HCT116 (cell line): ENCODE measurements at regions not wholly inside any gene's neighbourhood (a gene's known extent, or its start where the extent isn't known, plus 50 kb on each side); places are given as distances from the start of the nearest gene placed in this dataset.

Experiments
- ATAC-seq: fragments of 200-7000 bp; cut with Tn5 transposase; 2 replicates; pipeline ENCODE4 v1.9.1; 2020; ENCODE audit warnings: mild to moderate bottlenecking, moderate library complexity
- BruUV-seq: library from RNA; stranded (reverse); fragments of 400-500 nt; replicated peaks from 2 replicates; lab custom pipeline; 2021; lab: Mats Ljungman, UMichigan
- CTCF ChIA-PET: fragments of 300-600 bp; sonication (Branson Sonifier 250); formaldehyde crosslinking; loops from one replicate; lab custom pipeline; 2021; ENCODE audit warnings: antibody characterized with exemption; lab: Charles Lee
- POLR2A ChIA-PET: fragments of 300-600, 350-600 bp; sonication (Branson Sonifier 250); formaldehyde crosslinking; loops from one replicate; lab custom pipeline; 2021; ENCODE audit warnings: antibody characterized with exemption; lab: Charles Lee
- RAD21 ChIA-PET, 2 experiments: fragments of 300-600 bp; sonication (Branson Sonifier 250); formaldehyde crosslinking; loops; one replicate each; lab custom pipeline; 2023; ENCODE audit warnings: low total read pairs in 2 of 2; ENCODE audit not compliant: uncharacterized antibody in 2 of 2, unreplicated experiment in 2 of 2, low non-redundant PET in 1 of 2; lab: Charles Lee
- DNase-seq: peaks from one replicate; pipeline ENCODE4 v3.0.0-alpha.2; 2010; ENCODE audit warnings: low read depth, low spot score
- H2AFZ ChIP-seq: fragments of 200-600 bp; shearing (Covaris generic), sonication (generic); 2 replicates; pipeline ENCODE4 v1.6.1; 2017; ENCODE audit warnings: low read depth, mixed run types, mixed read lengths, antibody characterized with exemption, low read length; ENCODE audit not compliant: poor library complexity, severe bottlenecking
- H3K27ac ChIP-seq: 2 replicates; pipeline ENCODE4 v1.5.1; 2012; ENCODE audit warnings: low read depth, low read length
- H3K27me3 ChIP-seq: fragments of 200-600 bp; sonication (generic); 2 replicates; pipeline ENCODE4 v1.6.1; 2016; ENCODE audit warnings: mixed run types, low read length, mixed read lengths; ENCODE audit not compliant: insufficient read depth
- H3K36me3 ChIP-seq, 2 experiments: fragments of 200-500 bp in 1 of 2; fragments of 200-600 bp in 1 of 2; sonication (Bioruptor generic) in 1 of 2; sonication (generic) in 1 of 2; 2 replicates each; pipeline versions ENCODE4 v1.5.1 to v1.6.1; 2014 to 2016; ENCODE audit warnings: low read length in 2 of 2, inconsistent platforms in 1 of 2, mixed read lengths in 1 of 2, mixed run types in 1 of 2; ENCODE audit not compliant: insufficient read depth in 2 of 2, control insufficient read depth in 1 of 2
- H3K4me1 ChIP-seq, 2 experiments: fragments of 200-600 bp in 1 of 2; sonication (generic) in 1 of 2; 2 replicates each; pipeline versions ENCODE4 v1.5.1 to v1.6.1; 2012 to 2017; ENCODE audit warnings: low read length in 2 of 2, inconsistent platforms in 1 of 2, mild to moderate bottlenecking in 1 of 2, mixed read lengths in 1 of 2, mixed run types in 1 of 2, moderate library complexity in 1 of 2; ENCODE audit not compliant: insufficient read depth in 2 of 2, control insufficient read depth in 1 of 2
- H3K4me2 ChIP-seq: fragments of 200-600 bp; sonication (generic); 2 replicates; pipeline ENCODE4 v1.6.1; 2017; ENCODE audit warnings: mixed run types, low read length, mixed read lengths
- H3K4me3 ChIP-seq, 2 experiments: fragments of 200-600 bp in 1 of 2; sonication (generic) in 1 of 2; replicated peaks in 1 of 2; 2 replicates each; pipeline ENCODE4 v1.5.1; 2011 to 2016; ENCODE audit warnings: low read length in 2 of 2, control low read depth in 1 of 2, low read depth in 1 of 2, mild to moderate bottlenecking in 1 of 2, mixed read lengths in 1 of 2, mixed run types in 1 of 2
- H3K79me2 ChIP-seq: fragments of 200-600 bp; sonication (generic); 2 replicates; pipeline ENCODE4 v1.6.1; 2017; ENCODE audit warnings: mild to moderate bottlenecking, mixed run types, low read length, moderate library complexity, mixed read lengths; ENCODE audit not compliant: insufficient read depth
- H3K9ac ChIP-seq: fragments of 200-600 bp; sonication (generic); 2 replicates; pipeline ENCODE4 v1.6.1; 2016; ENCODE audit warnings: low read length, mixed read lengths
- H3K9me2 ChIP-seq: fragments of 200-600 bp; sonication (generic), shearing (Covaris generic); 2 replicates; pipeline ENCODE4 v1.6.1; 2017; ENCODE audit warnings: mixed run types, mild to moderate bottlenecking, moderate library complexity; ENCODE audit not compliant: insufficient read depth
- H3K9me3 ChIP-seq, 2 experiments: fragments of 200-500 bp in 1 of 2; fragments of 200-600 bp in 1 of 2; sonication (Bioruptor generic) in 1 of 2; sonication (generic) in 1 of 2; 2 replicates each; pipeline ENCODE4 v1.6.1; 2014 to 2017; ENCODE audit warnings: low read length in 2 of 2, mixed read lengths in 2 of 2, inconsistent platforms in 1 of 2, low read depth in 1 of 2, mild to moderate bottlenecking in 1 of 2, mixed run types in 1 of 2, moderate library complexity in 1 of 2; ENCODE audit not compliant: control insufficient read depth in 1 of 2, insufficient read depth in 1 of 2
- H4K20me1 ChIP-seq: fragments of 200-600 bp; sonication (generic), shearing (Covaris generic); 2 replicates; pipeline ENCODE4 v1.6.1; 2017; ENCODE audit warnings: mixed run types, mild to moderate bottlenecking, moderate library complexity; ENCODE audit not compliant: insufficient read depth
- EZH2 ChIP-seq: fragments of 200-600 bp; sonication (generic); IDR thresholded peaks from 2 replicates; pipeline ENCODE4 v1.6.1; 2017; ENCODE audit warnings: antibody characterized with exemption, mixed run types
- FOSL1 ChIP-seq: IDR thresholded peaks from 2 replicates; pipeline ENCODE4 v1.6.1; 2012; ENCODE audit warnings: low read depth
- POLR2A ChIP-seq: IDR thresholded peaks from 2 replicates; pipeline ENCODE4 v1.7.0; 2011; ENCODE audit warnings: borderline replicate concordance; ENCODE audit not compliant: insufficient read depth, insufficient read length; ENCODE audit errors: extremely low read depth
- POLR2AphosphoS5 ChIP-seq: IDR thresholded peaks from 2 replicates; pipeline ENCODE4 v1.6.1; 2011; ENCODE audit warnings: mild to moderate bottlenecking, low read depth, low read length, moderate library complexity
- RAD21 ChIP-seq: IDR thresholded peaks from 2 replicates; pipeline ENCODE4 v1.6.1; 2012; ENCODE audit warnings: low read depth, mild to moderate bottlenecking
- SIN3A ChIP-seq: IDR thresholded peaks from 2 replicates; pipeline ENCODE4 v1.6.1; 2012; ENCODE audit warnings: low read depth
- SP1 ChIP-seq: IDR thresholded peaks from 2 replicates; pipeline ENCODE4 v1.6.1; 2012; ENCODE audit warnings: low read depth
- TCF7L2 ChIP-seq: IDR thresholded peaks from 2 replicates; pipeline ENCODE4 v1.7.0; 2011; ENCODE audit warnings: borderline replicate concordance, inconsistent platforms; ENCODE audit not compliant: insufficient read depth, insufficient read length; ENCODE audit errors: extremely low read depth
- ZFX ChIP-seq: fragments of 450-650 bp; IDR thresholded peaks from 2 replicates; pipeline ENCODE4 v1.6.1; 2017
- ZNF274 ChIP-seq: fragments of 200-500 bp; sonication (Bioruptor generic); IDR thresholded peaks from 2 replicates; pipeline ENCODE4 v1.6.1; 2014; ENCODE audit warnings: mild to moderate bottlenecking, low read depth, low read length, inconsistent platforms
- intact Hi-C: fragments of 100-400 bp; cut with micrococcal nuclease; formaldehyde crosslinking; loops from 2 replicates; pipeline ENCODE4 v1.10.0; 2022
- TF ChIP-seq, protein P1 (sequence below): IDR thresholded peaks from 2 replicates; pipeline ENCODE4 v1.6.1; 2011; ENCODE audit warnings: mild to moderate bottlenecking, low read length, moderate library complexity; ENCODE audit not compliant: insufficient replicate concordance; ENCODE audit errors: extremely low read depth
- TF ChIP-seq, protein P2 (sequence below): IDR thresholded peaks from 2 replicates; pipeline ENCODE4 v1.6.1; 2012
- TF ChIP-seq, protein P3 (sequence below), 3 experiments: fragments of 200-600 bp in 1 of 3; sonication (generic) in 1 of 3; IDR thresholded peaks in 2 of 3; conservative IDR thresholded peaks in 1 of 3; 2 replicates each; pipeline ENCODE4 v1.5.1; 2012 to 2017; ENCODE audit warnings: low read depth in 2 of 3, low read length in 2 of 3, antibody characterized with exemption in 1 of 3, borderline replicate concordance in 1 of 3, control low read depth in 1 of 3, mild to moderate bottlenecking in 1 of 3, mixed read lengths in 1 of 3, mixed run types in 1 of 3, moderate library complexity in 1 of 3; ENCODE audit not compliant: insufficient read depth in 1 of 3

DNA sequence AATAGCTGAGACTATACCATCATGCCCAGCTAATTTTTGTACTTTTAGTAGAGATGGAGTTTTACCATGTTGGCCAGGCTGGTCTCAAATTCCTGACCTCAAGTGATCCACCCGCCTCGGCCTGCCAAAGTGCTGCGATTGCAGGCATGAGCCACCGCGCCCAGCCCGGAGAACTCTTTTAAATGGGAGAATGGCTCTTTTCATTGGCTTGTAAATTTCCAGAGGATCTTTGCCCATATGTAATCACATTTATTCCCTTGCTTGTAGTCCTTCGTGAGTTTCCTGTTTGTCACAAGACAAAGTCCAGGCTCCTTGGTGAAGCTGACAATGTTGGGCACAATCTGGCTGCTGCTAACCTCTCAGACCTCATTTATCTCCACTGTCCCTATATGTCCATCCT, 135.1 kb downstream of the CEP57L1 start:
- H3K4me3 ChIP-seq, result no peak overlapping the region
- no peaks in the 10 kb centered on the region for H3K79me2 ChIP-seq
- H3K9me3 ChIP-seq, result no peaks in the 10 kb centered on the region
- ChIA-PET RAD21 (no interaction called here), CTCF (no interaction called here), POLR2A (no interaction called here)
- no peaks in the 10 kb centered on the region for H3K36me3 ChIP-seq
- no peak overlapping the region for H2AFZ ChIP-seq
- DNase-seq (no peak), ATAC-seq (no peak)
- TF ChIP-seq SP1 (no peak), EZH2 (no peak), RAD21 (no peak)
- H3K4me2 ChIP-seq, result no peak overlapping the region
- H3K4me1 ChIP-seq, result no peaks in the 10 kb centered on the region; a peak in 1 of 4 replicates
- no peaks in the 10 kb centered on the region for H4K20me1 ChIP-seq
- H3K27ac ChIP-seq, result no peak overlapping the region
- no peak overlapping the region for H3K9ac ChIP-seq
- no TSS peak for BruUV-seq
- H3K27me3 ChIP-seq, result no peaks in the 10 kb centered on the region
- intact Hi-C loops, result no loop called here
- H3K9me2 ChIP-seq, result no peaks in the 10 kb centered on the region

DNA sequence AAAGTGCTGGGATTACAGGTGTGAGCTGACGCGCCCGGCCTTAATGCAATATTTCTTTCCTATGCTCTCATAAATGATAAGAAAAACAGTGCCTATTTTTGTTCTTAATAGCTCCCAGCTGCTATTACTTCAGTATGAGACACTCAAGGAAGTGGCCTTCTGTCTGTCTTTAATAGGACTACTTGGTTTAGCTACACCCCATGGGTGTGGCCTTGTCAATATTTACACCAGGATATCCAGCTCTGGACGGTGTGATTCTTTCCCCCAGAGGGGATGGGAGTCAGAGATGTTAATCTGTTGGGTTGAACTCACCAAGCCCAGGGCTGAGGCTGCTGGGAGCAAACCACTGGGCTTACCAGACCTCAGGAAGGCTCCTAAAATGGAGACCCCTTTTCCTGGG, 134.2 kb downstream of the CEP57L1 start:
- POLR2A ChIA-PET, result no interaction called here
- H3K9me2 ChIP-seq, result no peaks in the 10 kb centered on the region
- no peak overlapping the region for H3K4me2 ChIP-seq
- BruUV-seq, result no TSS peak
- no peaks in the 10 kb centered on the region for H3K36me3 ChIP-seq
- no peaks in the 10 kb centered on the region for H3K27me3 ChIP-seq
- no peak overlapping the region for H3K9ac ChIP-seq
- H2AFZ ChIP-seq, result no peak overlapping the region
- intact Hi-C loops, result no loop called here
- H3K4me1 ChIP-seq, result no peaks in the 10 kb centered on the region; a peak in 1 of 4 replicates
- no peaks in the 10 kb centered on the region for H4K20me1 ChIP-seq
- RAD21 ChIA-PET, result no interaction called here
- CTCF ChIA-PET, result no interaction called here
- H3K9me3 ChIP-seq, result no peaks in the 10 kb centered on the region
- ATAC-seq (no peak), DNase-seq (no peak)
- no peaks in the 10 kb centered on the region for H3K79me2 ChIP-seq
- no peak overlapping the region for H3K4me3 ChIP-seq
- H3K27ac ChIP-seq, result no peak overlapping the region
- no peak for TF ChIP-seq RAD21
- no peak for TF ChIP-seq TCF7L2
- TF ChIP-seq, protein P1, sequence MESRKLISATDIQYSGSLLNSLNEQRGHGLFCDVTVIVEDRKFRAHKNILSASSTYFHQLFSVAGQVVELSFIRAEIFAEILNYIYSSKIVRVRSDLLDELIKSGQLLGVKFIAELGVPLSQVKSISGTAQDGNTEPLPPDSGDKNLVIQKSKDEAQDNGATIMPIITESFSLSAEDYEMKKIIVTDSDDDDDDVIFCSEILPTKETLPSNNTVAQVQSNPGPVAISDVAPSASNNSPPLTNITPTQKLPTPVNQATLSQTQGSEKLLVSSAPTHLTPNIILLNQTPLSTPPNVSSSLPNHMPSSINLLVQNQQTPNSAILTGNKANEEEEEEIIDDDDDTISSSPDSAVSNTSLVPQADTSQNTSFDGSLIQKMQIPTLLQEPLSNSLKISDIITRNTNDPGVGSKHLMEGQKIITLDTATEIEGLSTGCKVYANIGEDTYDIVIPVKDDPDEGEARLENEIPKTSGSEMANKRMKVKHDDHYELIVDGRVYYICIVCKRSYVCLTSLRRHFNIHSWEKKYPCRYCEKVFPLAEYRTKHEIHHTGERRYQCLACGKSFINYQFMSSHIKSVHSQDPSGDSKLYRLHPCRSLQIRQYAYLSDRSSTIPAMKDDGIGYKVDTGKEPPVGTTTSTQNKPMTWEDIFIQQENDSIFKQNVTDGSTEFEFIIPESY, result no peak
- TF ChIP-seq POLR2AphosphoS5, result no peak
- TF ChIP-seq POLR2A, result no peak
- TF ChIP-seq, protein P2, sequence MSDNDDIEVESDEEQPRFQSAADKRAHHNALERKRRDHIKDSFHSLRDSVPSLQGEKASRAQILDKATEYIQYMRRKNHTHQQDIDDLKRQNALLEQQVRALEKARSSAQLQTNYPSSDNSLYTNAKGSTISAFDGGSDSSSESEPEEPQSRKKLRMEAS, result no peak
- TF ChIP-seq, protein P3, sequence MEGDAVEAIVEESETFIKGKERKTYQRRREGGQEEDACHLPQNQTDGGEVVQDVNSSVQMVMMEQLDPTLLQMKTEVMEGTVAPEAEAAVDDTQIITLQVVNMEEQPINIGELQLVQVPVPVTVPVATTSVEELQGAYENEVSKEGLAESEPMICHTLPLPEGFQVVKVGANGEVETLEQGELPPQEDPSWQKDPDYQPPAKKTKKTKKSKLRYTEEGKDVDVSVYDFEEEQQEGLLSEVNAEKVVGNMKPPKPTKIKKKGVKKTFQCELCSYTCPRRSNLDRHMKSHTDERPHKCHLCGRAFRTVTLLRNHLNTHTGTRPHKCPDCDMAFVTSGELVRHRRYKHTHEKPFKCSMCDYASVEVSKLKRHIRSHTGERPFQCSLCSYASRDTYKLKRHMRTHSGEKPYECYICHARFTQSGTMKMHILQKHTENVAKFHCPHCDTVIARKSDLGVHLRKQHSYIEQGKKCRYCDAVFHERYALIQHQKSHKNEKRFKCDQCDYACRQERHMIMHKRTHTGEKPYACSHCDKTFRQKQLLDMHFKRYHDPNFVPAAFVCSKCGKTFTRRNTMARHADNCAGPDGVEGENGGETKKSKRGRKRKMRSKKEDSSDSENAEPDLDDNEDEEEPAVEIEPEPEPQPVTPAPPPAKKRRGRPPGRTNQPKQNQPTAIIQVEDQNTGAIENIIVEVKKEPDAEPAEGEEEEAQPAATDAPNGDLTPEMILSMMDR (IDR thresholded peaks at IDR 0.05 in 2 of 3, conservative IDR thresholded peaks at IDR 0.05 in 1 of 3; ENCODE audit: borderline replicate concordance in 1 of 3, insufficient read depth in 1 of 3, low read depth in 2 of 3, low read length in 2 of 3), result no peak
- TF ChIP-seq FOSL1, result no peak
- TF ChIP-seq SIN3A, result no peak
- no peak for TF ChIP-seq ZFX
- no peak for TF ChIP-seq ZNF274
